MCF 10A (cell line): ENCODE measurements at regions not wholly inside any gene's neighbourhood (a gene's known extent, or its start where the extent isn't known, plus 50 kb on each side); places are given as distances from the start of the nearest gene placed in this dataset.

Experiments used
- BruUV-seq: library from RNA; stranded (reverse); fragments of 400-500 nt; replicated peaks from 2 replicates; lab custom pipeline; 2021; lab: Mats Ljungman, UMichigan
- CTCF ChIA-PET: fragments of 300-600 bp; sonication (Branson Sonifier 250); formaldehyde crosslinking; extraction: SDS; loops from one replicate; lab custom pipeline; 2021; ENCODE audit warnings: antibody characterized with exemption, inconsistent platforms; lab: Yijun Ruan, JAX
- POLR2A ChIA-PET: fragments of 300-600, 350-650 bp; sonication (Branson Sonifier 250); formaldehyde crosslinking; extraction: SDS; loops from one replicate; lab custom pipeline; 2020; ENCODE audit warnings: antibody characterized with exemption, inconsistent platforms; lab: Yijun Ruan, JAX
- DNase-seq: peaks from one replicate; pipeline ENCODE4 v3.0.0-alpha.2; 2018; ENCODE audit not compliant: unreplicated experiment
- H3K27ac Mint-ChIP-seq: one replicate; pipeline ENCODE4 v1.8.0; 2022; ENCODE audit warnings: mild to moderate bottlenecking, low read depth, mixed read lengths; ENCODE audit not compliant: unreplicated experiment
- H3K27me3 Mint-ChIP-seq: one replicate; pipeline ENCODE4 v1.8.0; 2022; ENCODE audit warnings: mixed read lengths; ENCODE audit not compliant: insufficient read depth, unreplicated experiment
- H3K36me3 Mint-ChIP-seq: one replicate; pipeline ENCODE4 v1.8.0; 2022; ENCODE audit warnings: mild to moderate bottlenecking, moderate library complexity, mixed read lengths; ENCODE audit not compliant: insufficient read depth, unreplicated experiment
- H3K4me1 Mint-ChIP-seq: one replicate; pipeline ENCODE4 v1.8.0; 2022; ENCODE audit warnings: mixed read lengths; ENCODE audit not compliant: insufficient read depth, unreplicated experiment
- H3K4me3 Mint-ChIP-seq: one replicate; pipeline ENCODE4 v1.8.0; 2022; ENCODE audit warnings: mild to moderate bottlenecking, moderate library complexity, mixed read lengths; ENCODE audit not compliant: unreplicated experiment
- H3K9me3 Mint-ChIP-seq: one replicate; pipeline ENCODE4 v1.8.0; 2022; ENCODE audit warnings: mixed read lengths; ENCODE audit not compliant: unreplicated experiment
- CTCF ChIP-seq: fragments of 200-600 bp; IDR thresholded peaks from one replicate; pipeline ENCODE4 v1.8.0; 2022; ENCODE audit warnings: antibody characterized with exemption, mild to moderate bottlenecking; ENCODE audit not compliant: unreplicated experiment
- intact Hi-C: fragments of 100-400 bp; cut with micrococcal nuclease; formaldehyde crosslinking; loops from 2 replicates; pipeline ENCODE4 v1.14.1; 2022

- BruUV-seq = no TSS peak
- H3K4me3 Mint-ChIP-seq = no peak overlapping the region
These were observed 1137.0 kb upstream of the FANCL start for GRCh38 chr2:59378127-59378526.

GRCh38 chr2:59366288-59366687, 1125.2 kb upstream of the FANCL start:
- no peak for TF ChIP-seq CTCF
- H3K4me1 Mint-ChIP-seq = no peaks in the 10 kb centered on the region
- DNase-seq = no peak
- H3K36me3 Mint-ChIP-seq = no peaks in the 10 kb centered on the region
- intact Hi-C loops = no loop called here
- ChIA-PET CTCF (interaction anchor here (0.6 kb wide), 1 partner anchor 686 kb away, joined by 3 read pairs; no protein-coding TSS in a partner anchor), POLR2A (no interaction called here)
- no peak overlapping the region for H3K4me3 Mint-ChIP-seq
- BruUV-seq = no TSS peak
- H3K27ac Mint-ChIP-seq = no peak overlapping the region
- no peaks in the 10 kb centered on the region for H3K27me3 Mint-ChIP-seq
- H3K9me3 Mint-ChIP-seq = peaks cover 7% of the 10 kb centered on the region

More at GRCh38 chr2:59378127-59378526, 1137.0 kb upstream of the FANCL start:
- H3K4me1 Mint-ChIP-seq = no peaks in the 10 kb centered on the region
- intact Hi-C loops = no loop called here
- CTCF ChIA-PET = no interaction called here
- TF ChIP-seq CTCF = no peak
- peaks cover 16% of the 10 kb centered on the region for H3K9me3 Mint-ChIP-seq
- no peaks in the 10 kb centered on the region for H3K36me3 Mint-ChIP-seq
- POLR2A ChIA-PET = interaction anchor here (1.2 kb wide), 1 partner anchor 13 kb away, joined by 3 read pairs; no protein-coding TSS in a partner anchor
- H3K27me3 Mint-ChIP-seq = no peaks in the 10 kb centered on the region
- no peak overlapping the region for H3K27ac Mint-ChIP-seq
- DNase-seq = no peak

GRCh38 chr2:59354498-59354897, 1113.4 kb upstream of the FANCL start:
- Mint-ChIP-seq H3K9me3 (no peaks in the 10 kb centered on the region), H3K4me1 (no peaks in the 10 kb centered on the region), H3K27ac (no peak overlapping the region), H3K36me3 (no peaks in the 10 kb centered on the region), H3K27me3 (no peaks in the 10 kb centered on the region), H3K4me3 (no peak overlapping the region)
- DNase-seq = no peak
- ChIA-PET CTCF (interaction anchor here (0.7 kb wide), 1 partner anchor 96 kb away, joined by 3 read pairs; no protein-coding TSS in a partner anchor), POLR2A (interaction anchor here (2.8 kb wide), 1 partner anchor 15 kb away, joined by 9 read pairs; no protein-coding TSS in a partner anchor)
- intact Hi-C loops = no loop called here
- no TSS peak for BruUV-seq
- no peak for TF ChIP-seq CTCF

GRCh38 chr2:59353306-59353921, 1112.3 kb upstream of the FANCL start:
- intact Hi-C loops = no loop called here

More at GRCh38 chr2:59353306-59353921, 1112.3 kb upstream of the FANCL start:
- H3K9me3 Mint-ChIP-seq = no peaks in the 10 kb centered on the region
- DNase-seq = no peak
- no peaks in the 10 kb centered on the region for H3K36me3 Mint-ChIP-seq
- POLR2A ChIA-PET = interaction anchor here (2.8 kb wide), 1 partner anchor 14 kb away, joined by 9 read pairs; no protein-coding TSS in a partner anchor
- H3K27ac Mint-ChIP-seq = no peak overlapping the region
- CTCF ChIA-PET = interaction anchor here (0.5 to 0.6 kb wide), 2 partner anchors 42 to 95 kb away, joined by 3 to 5 read pairs; no protein-coding TSS in a partner anchor
- H3K27me3 Mint-ChIP-seq = no peaks in the 10 kb centered on the region
- no peak for TF ChIP-seq CTCF
- no peaks in the 10 kb centered on the region for H3K4me1 Mint-ChIP-seq
- no TSS peak for BruUV-seq
- H3K4me3 Mint-ChIP-seq = no peak overlapping the region
